ENCODE measurements at regions not wholly inside any gene's neighbourhood (a gene's known extent, or its start where the extent isn't known, plus 50 kb on each side); places are given as distances from the start of the nearest gene placed in this dataset.

- in situ Hi-C loops (cut with HindIII; ENCODE audit: extremely low pct_ligation_motif_present, low pct_unique_long_range_greater_than_20kb) (no loop called here), intact Hi-C loops (cut with micrococcal nuclease; ENCODE audit: unreplicated experiment) (no loop called here)
- no peak overlapping the region for H3K4me2 ChIP-seq (ENCODE audit: low read depth, low read length)
- FAIRE-seq (no peak), ATAC-seq (no peak), DNase-seq (ENCODE audit: low spot score) (no peak)
- TF ChIP-seq ZNF672 (CRISPR knock-in tag; IDR thresholded peaks at IDR 0.05) (no peak), NKX3-1 (CRISPR knock-in tag; IDR thresholded peaks at IDR 0.05) (no peak), ISL2 (CRISPR knock-in tag; IDR thresholded peaks at IDR 0.05) (no peak), ZNF337 (CRISPR knock-in tag; IDR thresholded peaks at IDR 0.05; ENCODE audit: borderline replicate concordance, low read depth) (no peak), ZNF616 (CRISPR knock-in tag; IDR thresholded peaks at IDR 0.05; ENCODE audit: low read depth) (no peak), CHD4 (IDR thresholded peaks at IDR 0.05; ENCODE audit: borderline replicate concordance, low read length) (no peak), RNF219 (CRISPR knock-in tag; IDR thresholded peaks at IDR 0.05) (no peak), ZNF441 (CRISPR knock-in tag; IDR thresholded peaks at IDR 0.05; ENCODE audit: borderline replicate concordance) (no peak), ZNF124 (CRISPR knock-in tag; IDR thresholded peaks at IDR 0.05) (no peak), HNRNPK (IDR thresholded peaks at IDR 0.05; ENCODE audit: low read depth, low read length, poor library complexity, severe bottlenecking) (peak; percentile 56), PCBP1 (IDR thresholded peaks at IDR 0.05; ENCODE audit: borderline replicate concordance, low read depth, low read length) (0 out of 2 replicates have a peak, but pooled peaks have one; percentile 77), PRDM15 (CRISPR knock-in tag; IDR thresholded peaks at IDR 0.05) (no peak), PCBP2 (optimal IDR thresholded peaks at IDR 0.05; ENCODE audit: low read depth, low read length, poor library complexity, severe bottlenecking) (peak; percentile 97)
- WGBS (ENCODE audit: low lambda C conversion rate), result 93% methylated on average over 1 of the region's 1 CpG
- no peaks in the 10 kb centered on the region for H3K27me3 ChIP-seq (ENCODE audit: control insufficient read depth in 1 of 2, insufficient read depth in 2 of 2, low read length in 2 of 2)
- no peaks in the 10 kb centered on the region for H3K9me3 ChIP-seq (ENCODE audit: low read length)
- CTCF ChIA-PET (ENCODE audit: low intra/inter-chr PET ratio, low total read pairs), result no interaction called here
- H3K27ac ChIP-seq (ENCODE audit: extremely low read length, insufficient read depth, low read length), result no peak overlapping the region
- peaks cover 21% of the 10 kb centered on the region for H3K4me1 ChIP-seq (ENCODE audit: insufficient read depth, low read length)
- no peak overlapping the region for H2AFZ ChIP-seq (ENCODE audit: low read length)
- no peaks in the 10 kb centered on the region for H3K79me2 ChIP-seq (ENCODE audit: insufficient read depth, low read length)
- no TSS peak for BruUV-seq (replicated peaks)
- H3K9ac ChIP-seq (ENCODE audit: insufficient read depth, low read depth, low read length), result no peak overlapping the region
- no peaks in the 10 kb centered on the region for H4K20me1 ChIP-seq (ENCODE audit: insufficient read depth, low read length)
- H3K36me3 ChIP-seq (replicated peaks in 1 of 2; ENCODE audit: control insufficient read depth in 1 of 2, insufficient read depth in 2 of 2, low read length in 2 of 2), result peaks cover 8 to 33% of the 10 kb centered on the region in 2 experiments
- POLR2A ChIA-PET, result no interaction called here
- no peak overlapping the region for H3K4me3 ChIP-seq (replicated peaks in 1 of 3; ENCODE audit: insufficient read depth in 1 of 3, low read depth in 2 of 3, low read length in 3 of 3)
These were observed 55.6 kb upstream of the TMEM248 start for GRCh38 chr7:66865290-66865864.
